ENCODE measurements at regions not wholly inside any gene's neighbourhood (a gene's known extent, or its start where the extent isn't known, plus 50 kb on each side); places are given as distances from the start of the nearest gene placed in this dataset.

DNA sequence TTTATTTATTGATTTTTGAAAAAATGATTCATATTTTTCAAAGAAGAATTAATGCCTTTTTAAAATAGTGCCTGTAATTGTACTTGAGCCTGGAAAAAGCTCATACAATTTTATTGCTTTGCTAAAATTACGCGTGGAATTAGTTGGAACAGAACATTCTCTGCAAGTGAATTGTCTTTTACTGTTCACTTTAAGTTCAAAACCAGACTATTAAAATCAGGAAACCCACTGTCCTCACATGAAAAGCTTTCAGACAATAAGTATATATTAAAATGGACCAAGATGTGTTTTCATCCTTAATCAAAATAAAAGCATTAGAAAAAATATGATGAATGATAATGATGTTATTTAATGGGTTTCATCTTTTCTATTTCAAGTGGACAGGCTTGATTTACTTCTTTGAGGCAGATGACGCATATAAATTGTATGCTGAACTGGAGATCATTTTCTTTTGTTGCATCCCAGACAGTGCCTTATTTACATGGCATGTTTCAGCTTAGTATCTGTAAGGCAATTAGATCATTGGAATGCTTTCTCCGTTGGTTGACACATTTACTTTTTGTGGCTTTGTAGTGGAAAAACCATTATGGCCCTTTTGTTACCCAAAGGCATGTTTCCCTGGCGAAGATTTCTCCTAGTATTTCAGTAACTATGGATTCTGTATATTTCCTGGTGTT is 299.0 kb upstream of the MAGEC2 start:
- no peaks in the 10 kb centered on the region for H4K20me1 ChIP-seq (ENCODE audit: insufficient read depth, poor library complexity, severe bottlenecking)
- no peaks in the 10 kb centered on the region for H3K4me1 ChIP-seq (ENCODE audit: insufficient read depth)
- no peak for TF ChIP-seq EZH2phosphoT487 (IDR thresholded peaks at IDR 0.05; ENCODE audit: low read depth, severe bottlenecking, unreplicated experiment)
- no peak for TF ChIP-seq EZH2 (IDR thresholded peaks at IDR 0.05; ENCODE audit: borderline replicate concordance)
- TF ChIP-seq, protein P1, sequence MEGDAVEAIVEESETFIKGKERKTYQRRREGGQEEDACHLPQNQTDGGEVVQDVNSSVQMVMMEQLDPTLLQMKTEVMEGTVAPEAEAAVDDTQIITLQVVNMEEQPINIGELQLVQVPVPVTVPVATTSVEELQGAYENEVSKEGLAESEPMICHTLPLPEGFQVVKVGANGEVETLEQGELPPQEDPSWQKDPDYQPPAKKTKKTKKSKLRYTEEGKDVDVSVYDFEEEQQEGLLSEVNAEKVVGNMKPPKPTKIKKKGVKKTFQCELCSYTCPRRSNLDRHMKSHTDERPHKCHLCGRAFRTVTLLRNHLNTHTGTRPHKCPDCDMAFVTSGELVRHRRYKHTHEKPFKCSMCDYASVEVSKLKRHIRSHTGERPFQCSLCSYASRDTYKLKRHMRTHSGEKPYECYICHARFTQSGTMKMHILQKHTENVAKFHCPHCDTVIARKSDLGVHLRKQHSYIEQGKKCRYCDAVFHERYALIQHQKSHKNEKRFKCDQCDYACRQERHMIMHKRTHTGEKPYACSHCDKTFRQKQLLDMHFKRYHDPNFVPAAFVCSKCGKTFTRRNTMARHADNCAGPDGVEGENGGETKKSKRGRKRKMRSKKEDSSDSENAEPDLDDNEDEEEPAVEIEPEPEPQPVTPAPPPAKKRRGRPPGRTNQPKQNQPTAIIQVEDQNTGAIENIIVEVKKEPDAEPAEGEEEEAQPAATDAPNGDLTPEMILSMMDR (IDR thresholded peaks at IDR 0.05; ENCODE audit: poor library complexity), result no peak
- 72% methylated on average over 5 of the region's 5 CpGs for WGBS (ENCODE audit: low lambda C conversion rate, missing lambda C conversion rate)
- DNase-seq (ENCODE audit: low spot score), result no peak
- no peaks in the 10 kb centered on the region for H3K27me3 ChIP-seq
- no peaks in the 10 kb centered on the region for H3K9me2 ChIP-seq (replicated peaks; ENCODE audit: insufficient read depth)
- H3K4me2 ChIP-seq, result no peak overlapping the region
- no peak overlapping the region for H2AFZ ChIP-seq
- H3K27ac ChIP-seq, result no peak overlapping the region
- H3K9me3 ChIP-seq (ENCODE audit: low read depth), result no peaks in the 10 kb centered on the region
- no peak overlapping the region for H3K4me3 ChIP-seq
- H3K79me2 ChIP-seq, result no peaks in the 10 kb centered on the region
- H3K36me3 ChIP-seq (replicated peaks; ENCODE audit: insufficient read depth, low read depth), result no peaks in the 10 kb centered on the region

DNA sequence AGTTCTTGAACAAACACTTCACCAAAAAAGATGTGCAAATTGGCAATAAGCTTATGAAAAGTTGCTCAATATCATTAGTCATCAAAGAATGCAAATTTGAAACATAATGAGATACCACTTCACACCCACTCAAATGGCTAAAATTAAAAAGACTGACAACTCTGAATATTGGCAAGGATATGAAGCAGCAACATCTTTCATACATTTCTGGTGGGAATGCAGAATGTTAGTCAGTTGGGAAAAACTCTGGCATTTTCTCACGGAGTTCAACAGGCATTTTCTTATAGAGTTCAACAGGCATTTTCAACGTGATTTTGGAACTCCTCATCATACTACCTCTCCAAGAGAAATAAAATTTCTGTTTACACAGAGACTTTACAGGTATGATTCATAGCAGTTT is 297.4 kb upstream of the MAGEC2 start:
- WGBS (ENCODE audit: low lambda C conversion rate, missing lambda C conversion rate), result 63% methylated on average over 2 of the region's 2 CpGs
- no peak for DNase-seq (ENCODE audit: low spot score)
- no peak overlapping the region for H3K4me2 ChIP-seq

GRCh38 chrX:142499992-142500391 is 294.9 kb upstream of the MAGEC2 start:
- no peaks in the 10 kb centered on the region for H3K79me2 ChIP-seq
- no peak overlapping the region for H3K27ac ChIP-seq
- no peaks in the 10 kb centered on the region for H3K27me3 ChIP-seq
- no peak overlapping the region for H2AFZ ChIP-seq
- no peaks in the 10 kb centered on the region for H3K9me2 ChIP-seq (replicated peaks; ENCODE audit: insufficient read depth)
- 80% methylated on average over 3 of the region's 3 CpGs for WGBS (ENCODE audit: low lambda C conversion rate, missing lambda C conversion rate)
- H3K4me3 ChIP-seq, result no peak overlapping the region
- H3K4me1 ChIP-seq (ENCODE audit: insufficient read depth), result no peaks in the 10 kb centered on the region
- H4K20me1 ChIP-seq (ENCODE audit: insufficient read depth, poor library complexity, severe bottlenecking), result no peaks in the 10 kb centered on the region
- H3K9me3 ChIP-seq (ENCODE audit: low read depth), result no peaks in the 10 kb centered on the region
- TF ChIP-seq EZH2 (IDR thresholded peaks at IDR 0.05; ENCODE audit: borderline replicate concordance), result no peak
- no peak for TF ChIP-seq EZH2phosphoT487 (IDR thresholded peaks at IDR 0.05; ENCODE audit: low read depth, severe bottlenecking, unreplicated experiment)
- TF ChIP-seq, protein P1 (IDR thresholded peaks at IDR 0.05; ENCODE audit: poor library complexity), result no peak
- DNase-seq (ENCODE audit: low spot score), result no peak
- H3K36me3 ChIP-seq (replicated peaks; ENCODE audit: insufficient read depth, low read depth), result no peaks in the 10 kb centered on the region
- no peak overlapping the region for H3K4me2 ChIP-seq

More for the DNA sequence above, 297.4 kb upstream of the MAGEC2 start:
- H3K27ac ChIP-seq, result no peak overlapping the region
- H3K27me3 ChIP-seq, result no peaks in the 10 kb centered on the region
- no peak overlapping the region for H2AFZ ChIP-seq
- no peaks in the 10 kb centered on the region for H3K9me2 ChIP-seq (replicated peaks; ENCODE audit: insufficient read depth)
- H4K20me1 ChIP-seq (ENCODE audit: insufficient read depth, poor library complexity, severe bottlenecking), result no peaks in the 10 kb centered on the region
- no peaks in the 10 kb centered on the region for H3K4me1 ChIP-seq (ENCODE audit: insufficient read depth)
- no peaks in the 10 kb centered on the region for H3K36me3 ChIP-seq (replicated peaks; ENCODE audit: insufficient read depth, low read depth)
- no peaks in the 10 kb centered on the region for H3K9me3 ChIP-seq (ENCODE audit: low read depth)
- no peak overlapping the region for H3K4me3 ChIP-seq
- no peak for TF ChIP-seq EZH2 (IDR thresholded peaks at IDR 0.05; ENCODE audit: borderline replicate concordance)
- no peak for TF ChIP-seq EZH2phosphoT487 (IDR thresholded peaks at IDR 0.05; ENCODE audit: low read depth, severe bottlenecking, unreplicated experiment)
- TF ChIP-seq, protein P1 (IDR thresholded peaks at IDR 0.05; ENCODE audit: poor library complexity), result no peak
- no peaks in the 10 kb centered on the region for H3K79me2 ChIP-seq
